ENCODE measurements at regions not wholly inside any gene's neighbourhood (a gene's known extent, or its start where the extent isn't known, plus 50 kb on each side); places are given as distances from the start of the nearest gene placed in this dataset.
"Not testable (repeated sequence)": the region's sequence is repeated elsewhere in the genome, so short reads cannot be mapped to it uniquely, and the experiment has no call there.

- no peak for ATAC-seq
- no peak for TF ChIP-seq CTCF (IDR thresholded peaks at IDR 0.05)
- H3K27me3 ChIP-seq: peaks cover 0 to 5% (median 0%) of the 10 kb centered on the region in 7 donors
- WGBS, 2 donors: 86 to 89% methylated on average over 6 to 7 of the region's 9 CpGs
- H3K36me3 ChIP-seq: no peaks in the 10 kb centered on the region
- H3K4me3 ChIP-seq: no peak overlapping the region
- no peaks in the 10 kb centered on the region for H3K4me1 ChIP-seq
- no peaks in the 10 kb centered on the region for H3K9me3 ChIP-seq
- no peak for DNase-seq
- no peak overlapping the region for H3K27ac ChIP-seq
- intact Hi-C loops (cut with DNase I): no loop called here
Measured at GRCh38 chr3:156052115-156052514, 68.3 kb upstream of the KCNAB1 start.

- intact Hi-C loops (cut with DNase I): no loop called here
- Histone ChIP-seq H3K9me3 (peaks cover 0 to 4% (median 0%) of the 10 kb centered on the region in 11 donors), H3K36me3 (no peaks in the 10 kb centered on the region), H3K4me3 (no peak overlapping the region), H3K27me3 (no peaks in the 10 kb centered on the region), H3K27ac (no peak overlapping the region), H3K4me1 (no peaks in the 10 kb centered on the region)
- DNase-seq (no peak), ATAC-seq (no peak)
- TF ChIP-seq CTCF (IDR thresholded peaks at IDR 0.05): no peak
- WGBS, 2 donors: 54% methylated on average over 2 of the region's 2 CpGs
Measured at GRCh38 chr3:156059950-156060501, 60.4 kb upstream of the KCNAB1 start.

GRCh38 chr3:156068151-156068550 is 52.2 kb upstream of the KCNAB1 start:
- H3K4me1 ChIP-seq; H3K4me3 ChIP-seq; DNase-seq; ATAC-seq; H3K9me3 ChIP-seq; intact Hi-C loops (cut with DNase I); H3K36me3 ChIP-seq; H3K27ac ChIP-seq; H3K27me3 ChIP-seq: not testable (repeated sequence)
- WGBS, 2 donors: 95 to 96% methylated on average over 2 to 3 of the region's 3 CpGs

- WGBS, 2 donors: 98 to 99% methylated on average over 2 of the region's 2 CpGs
- no peaks in the 10 kb centered on the region for H3K4me1 ChIP-seq
- no peak for TF ChIP-seq CTCF (IDR thresholded peaks at IDR 0.05)
Measured at GRCh38 chr3:156070028-156070427, 50.4 kb upstream of the KCNAB1 start.

More at GRCh38 chr3:156070028-156070427, 50.4 kb upstream of the KCNAB1 start:
- DNase-seq (no peak), ATAC-seq (no peak)
- Histone ChIP-seq H3K27ac (no peak overlapping the region), H3K4me3 (no peak overlapping the region), H3K9me3 (no peaks in the 10 kb centered on the region), H3K36me3 (no peaks in the 10 kb centered on the region), H3K27me3 (no peaks in the 10 kb centered on the region)
- intact Hi-C loops (cut with DNase I): no loop called here
